Osteocyte (in vitro differentiated cells): ENCODE measurements at regions not wholly inside any gene's neighbourhood (a gene's known extent, or its start where the extent isn't known, plus 50 kb on each side); places are given as distances from the start of the nearest gene placed in this dataset.

ENCODE experiments used
- DNase-seq: peaks from one replicate; pipeline ENCODE4 v3.0.0; 2021; ENCODE audit warnings: mixed read lengths; ENCODE audit not compliant: unreplicated experiment; ENCODE audit errors: extremely low spot score
- H3K27ac Mint-ChIP-seq: one replicate; pipeline ENCODE4 v1.8.0; 2021; ENCODE audit warnings: mild to moderate bottlenecking, mixed read lengths; ENCODE audit not compliant: unreplicated experiment
- H3K27me3 Mint-ChIP-seq: one replicate; pipeline ENCODE4 v1.8.0; 2021; ENCODE audit warnings: mixed read lengths; ENCODE audit not compliant: unreplicated experiment
- H3K36me3 Mint-ChIP-seq: one replicate; pipeline ENCODE4 v1.8.0; 2021; ENCODE audit warnings: mixed read lengths; ENCODE audit not compliant: unreplicated experiment
- H3K4me1 Mint-ChIP-seq: one replicate; pipeline ENCODE4 v1.8.0; 2021; ENCODE audit warnings: mixed read lengths; ENCODE audit not compliant: unreplicated experiment
- H3K4me3 Mint-ChIP-seq: one replicate; pipeline ENCODE4 v1.8.0; 2021; ENCODE audit warnings: mild to moderate bottlenecking, moderate library complexity, mixed read lengths; ENCODE audit not compliant: unreplicated experiment
- H3K9me3 Mint-ChIP-seq: one replicate; pipeline ENCODE4 v1.8.0; 2021; ENCODE audit warnings: mixed read lengths; ENCODE audit not compliant: unreplicated experiment
- TF ChIP-seq, protein P1 (sequence below): fragments of 200-600 bp; sonication (generic); IDR thresholded peaks from 2 replicates; pipeline ENCODE4 v1.5.0; 2021; ENCODE audit warnings: antibody characterized with exemption, mild to moderate bottlenecking, moderate library complexity

DNA sequence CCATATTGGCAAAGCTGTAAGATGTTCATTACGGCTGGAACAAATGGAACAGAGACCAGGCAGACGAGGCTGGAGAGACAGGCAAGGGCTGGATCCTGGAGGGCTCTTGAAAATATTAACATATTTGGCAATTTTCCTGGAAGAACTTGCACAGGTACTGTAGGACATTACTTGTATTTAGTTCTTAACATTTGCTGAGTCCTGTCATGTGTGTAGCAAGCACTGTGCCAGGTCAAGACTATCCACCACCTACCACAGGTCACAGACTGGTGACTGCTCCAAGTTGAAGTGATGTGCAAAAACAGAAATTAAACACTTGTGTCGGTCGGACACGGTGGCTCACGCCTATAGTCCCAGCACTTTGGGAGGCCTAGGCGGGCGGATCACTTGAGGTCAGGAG, 58.7 kb upstream of the TNRC6B start:
- H3K27ac Mint-ChIP-seq = no peak overlapping the region
- H3K27me3 Mint-ChIP-seq = no peaks in the 10 kb centered on the region
- no peak for DNase-seq
- H3K4me1 Mint-ChIP-seq = no peaks in the 10 kb centered on the region
- H3K36me3 Mint-ChIP-seq = peaks cover 13% of the 10 kb centered on the region
- no peaks in the 10 kb centered on the region for H3K9me3 Mint-ChIP-seq
- TF ChIP-seq, protein P1, sequence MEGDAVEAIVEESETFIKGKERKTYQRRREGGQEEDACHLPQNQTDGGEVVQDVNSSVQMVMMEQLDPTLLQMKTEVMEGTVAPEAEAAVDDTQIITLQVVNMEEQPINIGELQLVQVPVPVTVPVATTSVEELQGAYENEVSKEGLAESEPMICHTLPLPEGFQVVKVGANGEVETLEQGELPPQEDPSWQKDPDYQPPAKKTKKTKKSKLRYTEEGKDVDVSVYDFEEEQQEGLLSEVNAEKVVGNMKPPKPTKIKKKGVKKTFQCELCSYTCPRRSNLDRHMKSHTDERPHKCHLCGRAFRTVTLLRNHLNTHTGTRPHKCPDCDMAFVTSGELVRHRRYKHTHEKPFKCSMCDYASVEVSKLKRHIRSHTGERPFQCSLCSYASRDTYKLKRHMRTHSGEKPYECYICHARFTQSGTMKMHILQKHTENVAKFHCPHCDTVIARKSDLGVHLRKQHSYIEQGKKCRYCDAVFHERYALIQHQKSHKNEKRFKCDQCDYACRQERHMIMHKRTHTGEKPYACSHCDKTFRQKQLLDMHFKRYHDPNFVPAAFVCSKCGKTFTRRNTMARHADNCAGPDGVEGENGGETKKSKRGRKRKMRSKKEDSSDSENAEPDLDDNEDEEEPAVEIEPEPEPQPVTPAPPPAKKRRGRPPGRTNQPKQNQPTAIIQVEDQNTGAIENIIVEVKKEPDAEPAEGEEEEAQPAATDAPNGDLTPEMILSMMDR = no peak
- no peak overlapping the region for H3K4me3 Mint-ChIP-seq

DNA sequence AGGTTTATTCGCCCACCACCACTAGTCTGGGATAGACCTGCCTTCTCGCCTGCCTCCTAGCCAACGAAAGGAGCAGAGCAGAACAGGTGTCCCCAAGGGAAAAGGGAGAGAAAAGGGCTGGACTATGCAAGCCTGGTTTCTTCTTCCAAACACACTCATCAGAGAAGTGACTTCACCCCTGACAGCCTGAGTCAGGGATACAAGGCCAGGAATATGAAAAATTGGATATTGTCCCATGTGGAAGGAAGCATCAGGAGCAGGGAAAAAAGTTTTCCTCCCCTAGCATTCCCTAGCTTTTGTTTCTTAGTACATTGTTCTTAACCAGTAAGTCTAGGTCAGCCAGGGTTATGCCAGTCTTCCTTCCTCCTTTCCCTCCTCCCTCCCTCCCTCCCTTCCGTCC, 56.9 kb upstream of the TNRC6B start:
- no peak overlapping the region for H3K4me3 Mint-ChIP-seq
- peaks cover 5% of the 10 kb centered on the region for H3K4me1 Mint-ChIP-seq
- TF ChIP-seq, protein P1 = no peak
- H3K9me3 Mint-ChIP-seq = no peaks in the 10 kb centered on the region
- no peak for DNase-seq
- no peak overlapping the region for H3K27ac Mint-ChIP-seq
- peaks cover 14% of the 10 kb centered on the region for H3K36me3 Mint-ChIP-seq
- H3K27me3 Mint-ChIP-seq = no peaks in the 10 kb centered on the region

DNA sequence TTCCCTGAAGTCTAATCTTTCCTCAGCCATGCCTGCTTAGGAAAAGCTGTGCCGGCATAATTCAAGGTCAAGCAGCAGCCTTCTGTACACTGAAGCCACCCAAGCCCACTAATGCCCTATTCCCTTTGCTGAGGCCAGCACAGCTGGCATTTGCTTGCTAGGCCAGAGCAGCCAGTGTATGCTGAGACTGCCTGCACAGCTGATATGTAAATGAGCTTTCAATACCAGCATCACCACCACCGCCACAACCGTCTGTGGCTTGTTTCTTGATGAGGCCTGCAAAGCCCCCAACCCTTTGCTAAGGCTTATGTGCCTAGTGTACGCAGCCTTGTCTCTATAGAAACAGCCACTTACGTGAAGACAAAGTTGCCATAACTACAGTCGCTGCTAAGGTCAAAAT, 56.3 kb upstream of the TNRC6B start:
- DNase-seq = no peak
- Mint-ChIP-seq H3K27me3 (no peaks in the 10 kb centered on the region), H3K36me3 (peaks cover 14% of the 10 kb centered on the region), H3K27ac (no peak overlapping the region), H3K9me3 (no peaks in the 10 kb centered on the region), H3K4me3 (no peak overlapping the region), H3K4me1 (peaks cover 5% of the 10 kb centered on the region)
- TF ChIP-seq, protein P1 = no peak

DNA sequence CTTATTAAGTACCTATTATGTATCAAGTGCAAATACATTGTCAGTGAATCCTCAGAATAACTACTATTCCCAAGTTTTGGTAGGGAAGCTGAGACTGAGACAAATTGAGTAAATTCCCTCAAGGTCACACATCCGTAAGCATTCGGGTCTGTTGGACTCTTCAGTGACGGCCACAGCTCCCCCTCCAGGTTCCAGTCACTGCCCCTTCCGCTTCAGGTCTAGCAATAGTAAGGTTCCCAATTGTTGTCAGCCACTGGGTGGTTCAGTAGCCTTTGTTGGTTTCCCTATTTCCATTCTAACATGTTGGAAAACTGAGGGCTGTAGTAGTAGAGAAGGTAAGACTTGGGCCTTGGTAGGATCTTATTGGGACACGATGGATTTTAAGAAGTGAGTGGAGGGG, 54.9 kb upstream of the TNRC6B start:
- no peak for DNase-seq
- Mint-ChIP-seq H3K9me3 (no peaks in the 10 kb centered on the region), H3K4me1 (peaks cover 5% of the 10 kb centered on the region), H3K36me3 (peaks cover 17% of the 10 kb centered on the region), H3K4me3 (no peak overlapping the region), H3K27ac (no peak overlapping the region), H3K27me3 (no peaks in the 10 kb centered on the region)
- TF ChIP-seq, protein P1 = no peak

DNA sequence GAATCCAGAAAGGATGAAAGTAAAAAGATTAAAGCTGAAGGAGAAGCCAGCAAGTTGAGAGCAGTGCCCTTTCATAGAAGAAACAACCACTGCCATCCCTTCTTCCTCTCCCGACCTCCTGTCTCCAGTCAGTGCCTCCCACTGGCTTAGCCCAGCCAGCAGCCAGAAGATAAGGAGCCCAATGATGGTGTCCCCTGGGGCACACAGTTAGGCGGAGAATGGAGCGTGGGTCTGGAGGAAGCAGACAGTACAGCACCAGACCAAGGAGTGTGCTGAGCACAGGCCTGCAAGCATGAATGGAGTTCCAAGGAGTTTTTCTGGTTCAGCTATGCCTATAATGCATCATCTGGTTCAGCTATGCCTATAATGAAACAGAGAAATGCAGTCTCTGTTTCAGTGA, 54.3 kb upstream of the TNRC6B start:
- TF ChIP-seq, protein P1 = no peak
- H3K9me3 Mint-ChIP-seq = no peaks in the 10 kb centered on the region
- no peak overlapping the region for H3K27ac Mint-ChIP-seq
- no peak for DNase-seq
- H3K4me1 Mint-ChIP-seq = peaks cover 5% of the 10 kb centered on the region
- H3K27me3 Mint-ChIP-seq = no peaks in the 10 kb centered on the region
- H3K36me3 Mint-ChIP-seq = peaks cover 19% of the 10 kb centered on the region
- no peak overlapping the region for H3K4me3 Mint-ChIP-seq
